NCI-H2196 (cell line): ENCODE measurements at regions not wholly inside any gene's neighbourhood (a gene's known extent, or its start where the extent isn't known, plus 50 kb on each side); places are given as distances from the start of the nearest gene placed in this dataset.

Experiments
- DNase-seq: peaks from one replicate; lab custom pipeline; 2025; ENCODE audit not compliant: unreplicated experiment; lab: John Stamatoyannopoulos, UW

DNA sequence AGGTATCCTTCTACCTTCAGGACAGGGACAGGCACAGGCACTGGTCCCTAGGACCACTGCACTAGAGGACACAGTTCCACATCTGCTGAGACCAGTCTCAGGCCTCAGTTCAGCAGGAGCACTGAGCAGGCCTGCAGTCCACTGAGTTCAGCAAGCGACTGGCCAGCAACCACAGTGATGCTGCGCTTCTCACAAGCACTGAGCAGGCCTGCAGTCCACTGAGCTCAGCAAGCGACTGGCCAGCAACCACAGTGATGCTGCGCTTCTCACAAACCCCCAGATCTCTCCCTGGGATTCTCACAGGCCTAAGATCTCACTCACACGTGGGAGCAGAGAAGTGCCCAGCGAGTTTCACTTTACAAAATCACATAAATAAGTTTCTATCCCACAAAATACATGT, 140.6 kb downstream of the IRS2 start:
- DNase-seq = no peak

DNA sequence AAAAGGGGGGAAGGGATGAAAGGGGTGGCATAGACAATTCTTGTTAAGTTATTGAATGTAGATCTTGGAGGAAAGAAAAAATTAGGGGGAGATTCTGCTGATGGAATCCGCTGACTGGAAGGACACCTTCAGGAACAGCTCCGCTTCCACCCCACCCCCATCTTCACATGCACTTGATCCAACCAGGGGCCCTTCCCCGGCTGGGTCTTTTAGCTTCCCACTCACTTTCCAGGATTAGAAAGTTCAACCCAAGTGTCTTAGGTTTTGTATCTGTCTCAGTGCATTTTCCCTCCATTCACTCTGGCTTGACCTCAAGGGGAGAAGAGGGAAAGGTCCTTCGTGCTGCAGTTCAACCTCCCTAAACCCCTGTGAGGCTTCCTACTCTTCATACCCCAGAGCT, 141.4 kb downstream of the IRS2 start:
- DNase-seq = no peak

DNA sequence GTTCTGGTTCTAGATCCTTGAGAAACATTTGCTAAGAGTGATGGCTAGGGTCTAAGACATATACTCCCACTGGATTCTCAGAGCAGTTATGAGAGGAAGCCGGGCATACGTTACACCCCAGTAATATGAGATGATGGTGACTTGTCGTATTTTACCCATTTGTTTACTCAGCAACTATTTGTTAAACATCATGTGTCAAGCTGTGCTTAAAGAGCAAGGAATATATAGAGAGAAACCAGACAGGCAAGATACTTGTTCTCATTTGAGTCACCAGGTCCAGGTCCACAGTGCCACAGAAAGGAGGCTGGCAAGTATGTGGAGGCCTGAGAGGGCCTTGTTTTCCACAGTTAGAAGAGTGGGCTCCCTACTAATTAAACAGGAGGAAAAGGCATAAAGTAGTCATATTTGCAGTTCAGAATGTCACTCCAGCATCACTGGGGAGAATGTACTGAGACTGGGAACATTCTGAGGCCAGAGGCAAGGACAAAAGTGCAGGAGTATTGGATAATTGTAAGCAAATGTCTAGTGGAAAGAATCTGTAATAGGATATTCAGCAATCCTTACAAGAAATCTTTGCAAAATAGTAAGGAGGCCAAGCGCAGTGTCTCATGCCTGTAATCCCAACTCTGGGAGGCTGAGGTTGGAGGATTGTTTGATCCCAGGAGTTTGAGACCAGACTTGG, 142.2 kb downstream of the IRS2 start:
- DNase-seq = no peak

DNA sequence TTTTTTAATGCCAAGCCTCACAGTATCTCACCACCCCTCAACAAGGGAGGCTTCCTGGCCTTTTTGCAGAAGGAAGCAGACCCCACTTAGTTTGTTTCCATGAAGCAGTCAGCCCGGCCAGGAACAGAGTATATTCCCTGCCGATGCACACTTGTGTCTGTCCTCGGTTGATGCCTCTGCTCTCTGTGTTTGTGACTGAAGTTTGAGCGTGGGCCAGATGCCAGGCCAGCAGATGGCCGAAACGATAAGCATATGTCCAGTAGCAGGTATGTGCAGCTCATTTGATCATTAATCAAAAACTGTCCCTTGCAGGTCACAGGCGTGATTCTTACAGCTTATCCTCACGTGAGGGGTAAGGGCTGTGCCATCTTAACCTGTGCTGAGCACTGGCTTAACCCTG, 144.0 kb downstream of the IRS2 start:
- DNase-seq = no peak

GRCh38 chr13:109636736-109637135, 149.6 kb downstream of the IRS2 start:
- DNase-seq = no peak

GRCh38 chr13:109631069-109631468, 155.3 kb downstream of the IRS2 start:
- no peak for DNase-seq

DNA sequence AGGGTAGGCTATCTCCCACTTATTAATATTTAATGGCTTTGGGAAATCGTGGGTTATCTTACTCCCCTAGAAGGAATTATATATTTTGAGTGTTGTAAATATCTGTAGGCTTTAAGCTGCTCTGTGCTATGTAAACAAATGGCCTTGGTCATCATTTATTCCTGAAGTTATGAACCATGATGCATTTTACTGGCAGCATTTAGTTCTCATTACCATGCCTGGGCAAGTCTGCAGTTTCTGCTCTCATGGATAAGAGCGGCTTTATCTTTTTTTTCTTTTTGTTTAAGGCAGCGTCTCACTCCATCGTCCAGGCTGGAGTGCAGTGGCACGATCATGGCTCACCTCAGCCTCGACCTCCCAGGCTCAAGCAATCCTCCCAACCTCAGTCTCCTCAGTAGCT, 156.1 kb downstream of the IRS2 start:
- DNase-seq = no peak

GRCh38 chr13:109629737-109630136, 156.6 kb downstream of the IRS2 start:
- no peak for DNase-seq

DNA sequence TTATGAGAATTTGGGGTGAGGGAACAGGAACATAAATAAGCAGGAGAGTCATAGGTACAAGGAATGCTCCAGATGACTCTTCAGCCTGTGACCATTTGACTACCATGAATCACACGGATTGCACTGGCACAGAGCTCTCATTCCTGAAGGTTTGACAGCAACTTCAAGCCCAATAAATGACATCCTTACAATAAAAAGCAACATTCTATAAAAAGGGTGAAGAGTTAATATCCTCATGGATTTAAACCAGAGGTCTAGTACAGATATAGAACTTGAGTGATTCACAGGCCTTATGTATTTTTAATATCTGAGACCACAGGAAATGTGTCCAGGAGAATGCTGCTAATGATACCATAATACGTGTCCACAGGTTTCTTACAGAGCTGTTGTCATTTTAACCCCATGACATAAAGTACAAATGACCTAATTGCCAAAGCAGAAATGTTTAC, 158.1 kb downstream of the IRS2 start:
- no peak for DNase-seq

- no peak for DNase-seq
Measured at GRCh38 chr13:109627649-109628048, 158.7 kb downstream of the IRS2 start.

- no peak for DNase-seq
Measured at GRCh38 chr13:109626386-109627171, 159.8 kb downstream of the IRS2 start.

GRCh38 chr13:109625156-109625555, 161.2 kb downstream of the IRS2 start:
- DNase-seq = no peak

- DNase-seq = no peak
Measured at GRCh38 chr13:109622006-109622405, 164.4 kb downstream of the IRS2 start.

DNA sequence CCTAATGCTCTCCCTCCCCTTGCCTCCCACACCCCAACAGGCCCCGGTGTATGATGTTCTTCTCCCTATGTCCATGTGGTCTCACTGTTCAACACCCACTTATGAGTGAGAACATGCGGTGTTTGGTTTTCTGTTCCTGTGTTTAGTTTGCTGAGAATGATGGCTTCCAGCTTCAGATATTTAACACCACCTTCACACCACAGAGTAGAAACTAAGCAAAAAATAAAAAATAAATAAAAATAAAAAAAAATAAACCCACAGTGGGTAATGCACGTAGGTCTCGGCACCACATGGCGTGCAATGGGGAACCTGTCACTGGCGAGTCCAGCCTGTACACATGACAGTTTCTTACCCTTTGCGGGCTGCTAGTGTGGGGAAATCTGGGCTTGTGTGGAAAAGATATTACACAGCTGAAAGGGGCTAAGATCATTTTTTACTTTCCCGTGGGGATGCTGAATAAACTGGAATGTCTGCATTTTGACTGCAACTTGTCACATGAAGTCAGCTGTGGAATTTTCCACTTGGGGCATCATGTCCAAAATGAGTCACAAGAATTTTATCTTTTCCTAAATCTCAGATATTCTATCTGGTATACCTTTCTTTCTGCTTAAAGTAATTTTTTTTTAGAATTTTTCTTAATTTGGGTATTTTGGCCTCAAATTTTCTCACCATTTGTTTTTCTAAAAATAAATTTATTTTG, 170.5 kb downstream of the IRS2 start:
- no peak for DNase-seq

- no peak for DNase-seq
Measured at GRCh38 chr13:109611912-109612691, 174.3 kb downstream of the IRS2 start.

GRCh38 chr13:109610517-109610916, 175.9 kb downstream of the IRS2 start:
- DNase-seq = no peak

GRCh38 chr13:109608503-109608902, 177.9 kb downstream of the IRS2 start:
- DNase-seq = no peak

DNA sequence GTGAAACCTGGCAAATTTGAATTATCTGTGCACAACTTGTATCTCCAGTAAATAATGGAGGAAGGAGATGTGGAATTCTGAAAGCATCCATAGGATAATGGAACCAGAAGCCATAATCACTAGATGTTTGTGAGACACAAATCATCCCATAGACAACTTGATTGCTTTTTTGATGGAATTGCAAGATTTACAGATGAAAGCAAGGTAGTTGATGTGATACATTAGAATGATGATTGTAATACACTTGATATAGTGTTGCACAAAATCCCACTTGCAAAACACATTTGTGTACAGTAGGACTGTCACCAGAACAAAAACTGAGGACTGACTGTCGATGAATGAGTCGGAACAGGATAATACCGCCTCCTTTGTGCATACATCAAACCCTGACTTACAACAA, 178.3 kb downstream of the IRS2 start:
- no peak for DNase-seq

DNA sequence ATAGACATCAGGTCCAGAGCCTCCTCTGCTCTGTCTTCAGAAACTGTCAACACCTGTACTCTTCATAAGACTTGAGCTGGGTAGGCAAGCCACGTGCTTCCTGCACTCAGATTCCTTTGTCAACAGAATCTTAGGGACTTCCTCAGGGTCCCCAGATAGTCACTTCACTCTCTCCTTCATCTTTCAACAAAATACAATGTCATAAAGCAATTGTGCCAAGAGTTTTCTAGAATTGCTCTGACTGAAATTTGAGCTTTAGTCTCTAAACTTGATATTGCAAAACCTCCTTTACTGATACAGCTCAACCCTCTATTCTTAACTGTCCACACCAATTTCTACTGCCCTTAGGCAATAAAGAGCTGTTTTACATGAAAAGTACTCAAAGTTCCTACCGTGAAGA, 179.9 kb downstream of the IRS2 start:
- DNase-seq = no peak

GRCh38 chr13:109605846-109606245, 180.5 kb downstream of the IRS2 start:
- DNase-seq = no peak

DNA sequence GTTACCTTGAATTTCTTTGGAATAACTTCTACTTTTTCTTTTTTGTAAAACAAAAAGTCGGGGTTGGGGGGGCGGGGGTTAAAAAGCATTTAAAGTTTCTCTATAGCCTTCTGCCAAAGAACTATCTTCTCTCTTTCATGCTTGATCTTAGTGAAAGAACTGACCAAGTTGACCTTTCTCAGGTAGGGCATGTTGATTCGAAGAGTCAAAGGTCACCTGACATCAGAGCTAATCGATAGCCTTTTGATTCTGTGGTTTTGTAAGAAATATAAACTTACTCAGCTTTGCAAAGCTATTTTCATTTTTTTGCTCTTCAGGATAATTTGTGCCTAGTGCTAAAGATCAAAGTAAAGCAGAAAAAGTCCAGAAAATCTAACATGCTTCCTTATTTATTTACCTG, 181.5 kb downstream of the IRS2 start:
- no peak for DNase-seq
